ENCODE measurements at regions not wholly inside any gene's neighbourhood (a gene's known extent, or its start where the extent isn't known, plus 50 kb on each side); places are given as distances from the start of the nearest gene placed in this dataset.

GRCh38 chr2:239496700-239497099, 95.9 kb upstream of the HDAC4 start:
- TF ChIP-seq TAF1 (IDR thresholded peaks at IDR 0.05; ENCODE audit: borderline replicate concordance, insufficient read depth, low read length) = no peak

DNA sequence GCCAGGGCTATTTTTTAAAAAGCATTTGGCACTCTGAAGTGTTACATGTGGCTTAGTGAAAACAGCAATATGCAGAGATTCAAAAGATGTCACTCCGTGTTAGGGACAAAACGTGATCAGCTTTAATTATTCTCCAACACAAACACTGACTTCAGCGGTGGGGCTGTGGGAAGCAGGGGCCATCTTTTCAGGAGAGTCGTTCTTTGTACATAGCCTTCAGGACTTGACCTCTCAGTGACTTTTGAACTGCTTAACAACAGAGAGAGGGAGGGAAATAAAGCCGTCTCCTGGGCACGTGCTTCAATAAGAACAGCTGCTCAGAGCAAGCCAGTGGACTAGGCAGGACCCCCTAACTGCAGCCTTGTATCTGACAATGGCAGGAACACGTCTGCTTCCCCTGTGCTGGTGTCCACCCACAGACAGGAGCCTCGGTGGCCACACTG, 95.0 kb upstream of the HDAC4 start:
- no peak for TF ChIP-seq POLR2AphosphoS5 (IDR thresholded peaks at IDR 0.05; ENCODE audit: low read depth, low read length)
- TF ChIP-seq REST (IDR thresholded peaks at IDR 0.05; ENCODE audit: insufficient read depth in 1 of 2, low read depth in 2 of 2, low read length in 2 of 2) = no peak
- no peak for TF ChIP-seq TAF1 (IDR thresholded peaks at IDR 0.05; ENCODE audit: borderline replicate concordance, insufficient read depth, low read length)
- TF ChIP-seq FOXP2 (optimal IDR thresholded peaks at IDR 0.05; ENCODE audit: borderline replicate concordance, extremely low read depth, extremely low read length, insufficient read depth) = no peak
- no peak for TF ChIP-seq SIN3A (IDR thresholded peaks at IDR 0.05; ENCODE audit: borderline replicate concordance, insufficient read depth, low read length)

- no peak for TF ChIP-seq FOXP2 (optimal IDR thresholded peaks at IDR 0.05; ENCODE audit: borderline replicate concordance, extremely low read depth, extremely low read length, insufficient read depth)
- no peak for TF ChIP-seq REST (IDR thresholded peaks at IDR 0.05; ENCODE audit: insufficient read depth in 1 of 2, low read depth in 2 of 2, low read length in 2 of 2)
- TF ChIP-seq POLR2AphosphoS5 (IDR thresholded peaks at IDR 0.05; ENCODE audit: low read depth, low read length) = no peak
- no peak for TF ChIP-seq TAF1 (IDR thresholded peaks at IDR 0.05; ENCODE audit: borderline replicate concordance, insufficient read depth, low read length)
- TF ChIP-seq SIN3A (IDR thresholded peaks at IDR 0.05; ENCODE audit: borderline replicate concordance, insufficient read depth, low read length) = no peak
Measured at GRCh38 chr2:239495175-239495574, 94.4 kb upstream of the HDAC4 start.

- TF ChIP-seq REST (IDR thresholded peaks at IDR 0.05; ENCODE audit: insufficient read depth in 1 of 2, low read depth in 2 of 2, low read length in 2 of 2) (no peak), POLR2AphosphoS5 (IDR thresholded peaks at IDR 0.05; ENCODE audit: low read depth, low read length) (no peak), SIN3A (IDR thresholded peaks at IDR 0.05; ENCODE audit: borderline replicate concordance, insufficient read depth, low read length) (no peak), TAF1 (IDR thresholded peaks at IDR 0.05; ENCODE audit: borderline replicate concordance, insufficient read depth, low read length) (no peak), FOXP2 (optimal IDR thresholded peaks at IDR 0.05; ENCODE audit: borderline replicate concordance, extremely low read depth, extremely low read length, insufficient read depth) (no peak)
Measured at GRCh38 chr2:239494578-239494977, 93.8 kb upstream of the HDAC4 start.

GRCh38 chr2:239489481-239489880, 88.7 kb upstream of the HDAC4 start:
- TF ChIP-seq REST (IDR thresholded peaks at IDR 0.05; ENCODE audit: insufficient read depth in 1 of 2, low read depth in 2 of 2, low read length in 2 of 2) (no peak), FOXP2 (optimal IDR thresholded peaks at IDR 0.05; ENCODE audit: borderline replicate concordance, extremely low read depth, extremely low read length, insufficient read depth) (no peak)
